Loucy (cell line): ENCODE measurements at regions not wholly inside any gene's neighbourhood (a gene's known extent, or its start where the extent isn't known, plus 50 kb on each side); places are given as distances from the start of the nearest gene placed in this dataset.

Experiments
- H2AFZ ChIP-seq: fragments of 200-600 bp; sonication (generic); 2 replicates; pipeline ENCODE4 v1.6.0; 2016; ENCODE audit warnings: antibody characterized with exemption, mild to moderate bottlenecking, low read length, moderate library complexity
- H3F3A ChIP-seq: fragments of 200-600 bp; 2 replicates; pipeline ENCODE4 v1.6.0; 2016; ENCODE audit warnings: antibody characterized with exemption, low read depth, mild to moderate bottlenecking
- H3K27me3 ChIP-seq: fragments of 200-600 bp; sonication (generic); 2 replicates; pipeline ENCODE4 v1.6.1; 2014; ENCODE audit warnings: low read length, mild to moderate bottlenecking; ENCODE audit not compliant: insufficient read depth, poor library complexity, severe bottlenecking
- H3K36me3 ChIP-seq: fragments of 200-600 bp; sonication (generic); 2 replicates; pipeline ENCODE4 v1.6.1; 2016; ENCODE audit warnings: low read length; ENCODE audit not compliant: insufficient read depth
- H3K4me1 ChIP-seq: fragments of 200-600 bp; sonication (generic); 2 replicates; pipeline ENCODE4 v1.5.1; 2014; ENCODE audit warnings: low read length, mild to moderate bottlenecking; ENCODE audit not compliant: insufficient read depth, poor library complexity, severe bottlenecking
- H3K4me2 ChIP-seq: fragments of 200-600 bp; sonication (generic); 2 replicates; pipeline ENCODE4 v1.6.0; 2014; ENCODE audit warnings: antibody characterized with exemption, low read length, low read depth, mild to moderate bottlenecking; ENCODE audit not compliant: poor library complexity, severe bottlenecking
- H3K4me3 ChIP-seq: fragments of 200-600 bp; sonication (generic); 2 replicates; pipeline ENCODE4 v1.5.1; 2014; ENCODE audit warnings: low read length, mild to moderate bottlenecking, mixed read lengths; ENCODE audit not compliant: poor library complexity, severe bottlenecking
- H3K79me2 ChIP-seq: fragments of 200-600 bp; sonication (generic); 2 replicates; pipeline ENCODE4 v1.6.1; 2014; ENCODE audit warnings: low read length; ENCODE audit not compliant: insufficient read depth
- H3K9ac ChIP-seq: fragments of 200-600 bp; sonication (generic); 2 replicates; pipeline ENCODE4 v1.6.0; 2014; ENCODE audit warnings: mild to moderate bottlenecking, low read depth, low read length, moderate library complexity; ENCODE audit not compliant: poor library complexity, severe bottlenecking
- H3K9me2 ChIP-seq: fragments of 200-600 bp; sonication (generic); replicated peaks from 2 replicates; pipeline ENCODE4 v1.6.1; 2016; ENCODE audit warnings: low read depth, low read length, mixed read lengths
- H3K9me3 ChIP-seq: fragments of 200-600 bp; sonication (generic); 2 replicates; pipeline ENCODE4 v1.6.1; 2014; ENCODE audit warnings: mild to moderate bottlenecking, antibody characterized with exemption, low read length, low read depth; ENCODE audit not compliant: insufficient read depth
- H4K20me1 ChIP-seq: fragments of 200-600 bp; sonication (generic); 2 replicates; pipeline ENCODE4 v1.6.0; 2014; ENCODE audit warnings: antibody characterized with exemption, low read length, mild to moderate bottlenecking; ENCODE audit not compliant: insufficient read depth, poor library complexity, severe bottlenecking
- EZH2phosphoT487 ChIP-seq: fragments of 200-600 bp; IDR thresholded peaks from 2 replicates; pipeline ENCODE4 v1.6.1; 2018; ENCODE audit warnings: antibody characterized with exemption, mild to moderate bottlenecking, moderate library complexity, borderline replicate concordance
- TF ChIP-seq, protein P1 (sequence below): fragments of 200-600 bp; sonication (generic); conservative IDR thresholded peaks from 2 replicates; pipeline ENCODE4 v1.5.1; 2014; ENCODE audit warnings: mild to moderate bottlenecking, antibody characterized with exemption, low read length

DNA sequence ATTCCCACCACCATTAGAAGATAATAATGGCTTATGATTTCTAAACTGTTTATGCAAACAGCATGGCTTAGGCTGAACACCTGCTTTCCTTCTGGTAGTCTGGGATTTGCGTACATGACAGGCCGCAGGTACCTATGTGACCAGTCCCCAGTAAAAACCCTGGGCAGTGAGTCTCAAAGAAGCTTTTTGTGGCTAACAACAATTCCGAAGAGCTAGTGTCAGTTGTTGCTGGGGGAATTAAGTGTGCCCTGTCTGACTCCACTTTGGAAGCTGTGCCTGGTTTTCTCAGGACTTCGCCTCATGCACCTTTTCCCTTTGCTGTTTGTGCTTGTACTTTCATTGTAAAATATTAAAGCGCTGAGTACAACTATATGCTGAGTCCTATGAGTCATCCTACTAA, 250.2 kb upstream of the MIR17HG start:
- Histone ChIP-seq H3K9me2 (no peaks in the 10 kb centered on the region), H2AFZ (no peak overlapping the region), H3K79me2 (no peaks in the 10 kb centered on the region)

DNA sequence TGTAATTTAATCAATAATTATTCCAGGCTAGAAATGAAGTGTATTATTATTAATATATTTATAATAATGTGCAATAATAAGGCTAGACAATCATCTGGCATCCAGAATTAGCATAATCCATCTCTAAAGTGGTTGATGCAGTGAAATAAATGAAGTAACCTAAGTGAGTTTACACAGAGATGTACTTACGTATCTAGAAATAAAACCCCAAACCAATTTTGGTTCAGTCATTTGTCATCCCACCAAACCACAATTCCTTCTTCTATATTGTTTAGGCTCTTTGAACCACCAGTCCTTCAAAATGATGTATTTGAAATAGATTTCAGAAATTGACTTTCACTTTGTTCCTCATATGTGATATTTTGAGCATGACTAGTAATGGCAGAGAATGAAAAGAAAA, 247.6 kb upstream of the MIR17HG start:
- no peaks in the 10 kb centered on the region for H4K20me1 ChIP-seq
- no peak overlapping the region for H3K4me2 ChIP-seq
- H3K9ac ChIP-seq, result no peak overlapping the region
- no peak for TF ChIP-seq EZH2phosphoT487
- TF ChIP-seq, protein P1, sequence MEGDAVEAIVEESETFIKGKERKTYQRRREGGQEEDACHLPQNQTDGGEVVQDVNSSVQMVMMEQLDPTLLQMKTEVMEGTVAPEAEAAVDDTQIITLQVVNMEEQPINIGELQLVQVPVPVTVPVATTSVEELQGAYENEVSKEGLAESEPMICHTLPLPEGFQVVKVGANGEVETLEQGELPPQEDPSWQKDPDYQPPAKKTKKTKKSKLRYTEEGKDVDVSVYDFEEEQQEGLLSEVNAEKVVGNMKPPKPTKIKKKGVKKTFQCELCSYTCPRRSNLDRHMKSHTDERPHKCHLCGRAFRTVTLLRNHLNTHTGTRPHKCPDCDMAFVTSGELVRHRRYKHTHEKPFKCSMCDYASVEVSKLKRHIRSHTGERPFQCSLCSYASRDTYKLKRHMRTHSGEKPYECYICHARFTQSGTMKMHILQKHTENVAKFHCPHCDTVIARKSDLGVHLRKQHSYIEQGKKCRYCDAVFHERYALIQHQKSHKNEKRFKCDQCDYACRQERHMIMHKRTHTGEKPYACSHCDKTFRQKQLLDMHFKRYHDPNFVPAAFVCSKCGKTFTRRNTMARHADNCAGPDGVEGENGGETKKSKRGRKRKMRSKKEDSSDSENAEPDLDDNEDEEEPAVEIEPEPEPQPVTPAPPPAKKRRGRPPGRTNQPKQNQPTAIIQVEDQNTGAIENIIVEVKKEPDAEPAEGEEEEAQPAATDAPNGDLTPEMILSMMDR, result no peak
- no peaks in the 10 kb centered on the region for H3K36me3 ChIP-seq
- no peak overlapping the region for H3K4me3 ChIP-seq
- no peaks in the 10 kb centered on the region; the same call in 1 of the 2 replicates for H3K9me3 ChIP-seq
- H3K9me2 ChIP-seq, result no peaks in the 10 kb centered on the region
- no peaks in the 10 kb centered on the region for H3K79me2 ChIP-seq
- no peaks in the 10 kb centered on the region for H3K27me3 ChIP-seq
- no peaks in the 10 kb centered on the region for H3F3A ChIP-seq
- H2AFZ ChIP-seq, result no peak overlapping the region
- H3K4me1 ChIP-seq, result no peaks in the 10 kb centered on the region

More for the DNA sequence above, 250.2 kb upstream of the MIR17HG start:
- Histone ChIP-seq H3F3A (no peaks in the 10 kb centered on the region), H3K4me2 (no peak overlapping the region), H3K9ac (no peak overlapping the region), H4K20me1 (no peaks in the 10 kb centered on the region), H3K4me3 (no peak overlapping the region), H3K4me1 (no peaks in the 10 kb centered on the region), H3K36me3 (no peaks in the 10 kb centered on the region), H3K27me3 (no peaks in the 10 kb centered on the region), H3K9me3 (no peaks in the 10 kb centered on the region; the same call in 1 of the 2 replicates)
- TF ChIP-seq, protein P1, result no peak
- TF ChIP-seq EZH2phosphoT487, result no peak

DNA sequence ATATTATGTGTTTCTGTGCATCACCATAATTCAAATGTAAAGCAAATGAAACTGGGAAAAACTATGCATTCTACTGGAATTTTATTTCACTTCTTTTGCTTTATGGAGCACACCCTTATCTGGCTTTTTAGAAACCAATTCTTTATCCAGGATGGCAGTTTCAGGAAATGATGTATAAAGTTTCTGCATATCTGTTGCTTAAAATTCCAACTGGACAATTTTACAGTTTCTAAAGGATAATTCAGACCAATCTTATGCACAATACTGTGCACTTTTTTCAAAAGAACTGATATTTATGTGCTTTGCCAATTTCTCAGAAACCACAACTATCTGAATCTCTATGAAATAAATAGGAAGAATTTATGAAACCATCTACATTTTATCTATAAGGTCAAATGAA, 246.5 kb upstream of the MIR17HG start:
- no peak overlapping the region for H2AFZ ChIP-seq
- no peaks in the 10 kb centered on the region; the same call in 1 of the 2 replicates for H3K9me3 ChIP-seq
- no peak overlapping the region for H3K9ac ChIP-seq
- TF ChIP-seq, protein P1, result no peak
- TF ChIP-seq EZH2phosphoT487, result no peak
- no peaks in the 10 kb centered on the region for H3K4me1 ChIP-seq
- H3K36me3 ChIP-seq, result no peaks in the 10 kb centered on the region
- no peaks in the 10 kb centered on the region for H4K20me1 ChIP-seq
- no peak overlapping the region for H3K4me3 ChIP-seq
- H3K4me2 ChIP-seq, result no peak overlapping the region
- no peaks in the 10 kb centered on the region for H3F3A ChIP-seq
- no peaks in the 10 kb centered on the region for H3K9me2 ChIP-seq
- no peaks in the 10 kb centered on the region for H3K79me2 ChIP-seq
- no peaks in the 10 kb centered on the region for H3K27me3 ChIP-seq
